ENCODE measurements at regions not wholly inside any gene's neighbourhood (a gene's known extent, or its start where the extent isn't known, plus 50 kb on each side); places are given as distances from the start of the nearest gene placed in this dataset.
"Not testable (repeated sequence)": the region's sequence is repeated elsewhere in the genome, so short reads cannot be mapped to it uniquely, and the experiment has no call there.

- TF ChIP-seq CTCF (IDR thresholded peaks at IDR 0.05; ENCODE audit: insufficient read depth, low read length, poor library complexity, severe bottlenecking) (no peak), EZH2phosphoT487 (conservative IDR thresholded peaks at IDR 0.05; ENCODE audit: low read length) (no peak)
- Histone ChIP-seq H4K20me1 (ENCODE audit: low read depth, low read length) (no peaks in the 10 kb centered on the region), H3K4me2 (ENCODE audit: low read depth, low read length, poor library complexity, severe bottlenecking) (no peak overlapping the region), H3K9me3 (ENCODE audit: insufficient read depth, low read length) (no peaks in the 10 kb centered on the region), H3F3A (ENCODE audit: insufficient read depth) (no peaks in the 10 kb centered on the region), H3K4me3 (ENCODE audit: insufficient read depth, low read length, poor library complexity, severe bottlenecking) (no peak overlapping the region), H3K9ac (ENCODE audit: low read length) (no peak overlapping the region), H3K27me3 (ENCODE audit: low read length) (no peaks in the 10 kb centered on the region), H3K36me3 (ENCODE audit: low read length) (no peaks in the 10 kb centered on the region), H3K9me2 (replicated peaks; ENCODE audit: insufficient read depth, low read length) (no peaks in the 10 kb centered on the region), H2AFZ (ENCODE audit: low read depth, low read length, severe bottlenecking) (no peak overlapping the region), H3K79me2 (ENCODE audit: insufficient read depth, low read length) (no peaks in the 10 kb centered on the region), H3K27ac (ENCODE audit: low read depth, low read length) (no peak overlapping the region)
Observed at GRCh38 chr2:228522276-228522675, 340.8 kb upstream of the SPHKAP start.

DNA sequence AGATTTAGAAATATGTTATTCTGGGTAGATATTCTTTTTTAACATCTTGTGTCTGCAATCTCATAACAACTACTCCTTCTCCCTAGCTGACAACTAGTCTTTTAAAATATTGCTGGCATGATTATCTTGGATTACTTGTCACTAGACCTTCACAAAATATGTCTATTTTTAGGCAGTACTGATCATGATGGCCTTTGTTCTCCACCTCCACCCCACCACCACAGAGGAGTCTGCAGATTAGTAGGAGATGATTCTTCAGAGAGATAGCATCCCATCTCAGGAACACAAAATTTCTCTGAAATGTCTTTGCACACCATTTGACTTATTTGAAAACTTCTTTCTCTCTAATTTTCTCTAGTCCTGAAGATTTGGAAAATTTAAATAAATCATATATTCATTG, 338.1 kb upstream of the SPHKAP start:
- Histone ChIP-seq H3K27me3 (ENCODE audit: low read length) (no peaks in the 10 kb centered on the region), H3K9me3 (ENCODE audit: insufficient read depth, low read length) (no peaks in the 10 kb centered on the region), H3K36me3 (ENCODE audit: low read length) (no peaks in the 10 kb centered on the region), H4K20me1 (ENCODE audit: low read depth, low read length) (no peaks in the 10 kb centered on the region), H2AFZ (ENCODE audit: low read depth, low read length, severe bottlenecking) (no peak overlapping the region), H3K79me2 (ENCODE audit: insufficient read depth, low read length) (no peaks in the 10 kb centered on the region), H3K4me2 (ENCODE audit: low read depth, low read length, poor library complexity, severe bottlenecking) (no peak overlapping the region), H3F3A (ENCODE audit: insufficient read depth) (no peaks in the 10 kb centered on the region), H3K27ac (ENCODE audit: low read depth, low read length) (no peak overlapping the region), H3K9me2 (replicated peaks; ENCODE audit: insufficient read depth, low read length) (no peaks in the 10 kb centered on the region), H3K9ac (ENCODE audit: low read length) (no peak overlapping the region), H3K4me3 (ENCODE audit: insufficient read depth, low read length, poor library complexity, severe bottlenecking) (no peak overlapping the region)
- no peak for TF ChIP-seq EZH2phosphoT487 (conservative IDR thresholded peaks at IDR 0.05; ENCODE audit: low read length)
- TF ChIP-seq CTCF (IDR thresholded peaks at IDR 0.05; ENCODE audit: insufficient read depth, low read length, poor library complexity, severe bottlenecking) = no peak

- Histone ChIP-seq H3K27me3 (ENCODE audit: low read length) (no peaks in the 10 kb centered on the region), H3K27ac (ENCODE audit: low read depth, low read length) (no peak overlapping the region), H3K9me2 (replicated peaks; ENCODE audit: insufficient read depth, low read length) (no peaks in the 10 kb centered on the region), H4K20me1 (ENCODE audit: low read depth, low read length) (no peaks in the 10 kb centered on the region), H3F3A (ENCODE audit: insufficient read depth) (no peaks in the 10 kb centered on the region), H3K4me3 (ENCODE audit: insufficient read depth, low read length, poor library complexity, severe bottlenecking) (no peak overlapping the region), H2AFZ (ENCODE audit: low read depth, low read length, severe bottlenecking) (no peak overlapping the region), H3K9me3 (ENCODE audit: insufficient read depth, low read length) (no peaks in the 10 kb centered on the region), H3K79me2 (ENCODE audit: insufficient read depth, low read length) (no peaks in the 10 kb centered on the region), H3K9ac (ENCODE audit: low read length) (no peak overlapping the region), H3K4me2 (ENCODE audit: low read depth, low read length, poor library complexity, severe bottlenecking) (no peak overlapping the region), H3K36me3 (ENCODE audit: low read length) (no peaks in the 10 kb centered on the region)
- TF ChIP-seq EZH2phosphoT487 (conservative IDR thresholded peaks at IDR 0.05; ENCODE audit: low read length) (no peak), CTCF (IDR thresholded peaks at IDR 0.05; ENCODE audit: insufficient read depth, low read length, poor library complexity, severe bottlenecking) (no peak)
Observed at GRCh38 chr2:228516019-228516418, 334.5 kb upstream of the SPHKAP start.

DNA sequence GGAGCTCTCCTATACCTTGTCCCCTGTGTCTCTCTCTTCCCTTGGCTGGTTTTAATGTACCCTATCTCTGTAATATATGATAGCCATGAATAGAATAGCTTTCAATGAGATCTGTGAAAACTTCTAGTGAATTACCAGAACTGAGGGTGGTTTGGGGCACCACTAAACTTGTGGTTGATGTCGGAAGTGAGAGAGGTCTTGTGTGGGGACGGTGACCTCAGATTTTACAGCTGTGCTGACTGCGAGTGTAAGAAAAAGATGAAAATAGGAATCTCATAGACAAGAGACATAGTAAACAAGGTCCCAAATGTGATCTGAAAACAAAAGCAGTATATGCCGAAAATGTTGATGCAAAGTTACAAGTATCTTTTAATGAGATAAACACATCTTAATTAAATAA, 332.0 kb upstream of the SPHKAP start:
- not testable (repeated sequence) for H3K9me2 ChIP-seq (replicated peaks; ENCODE audit: insufficient read depth, low read length); H3K27me3 ChIP-seq (ENCODE audit: low read length); H3K4me3 ChIP-seq (ENCODE audit: insufficient read depth, low read length, poor library complexity, severe bottlenecking); H3K36me3 ChIP-seq (ENCODE audit: low read length); H2AFZ ChIP-seq (ENCODE audit: low read depth, low read length, severe bottlenecking); H4K20me1 ChIP-seq (ENCODE audit: low read depth, low read length); H3K4me2 ChIP-seq (ENCODE audit: low read depth, low read length, poor library complexity, severe bottlenecking); H3K27ac ChIP-seq (ENCODE audit: low read depth, low read length); H3F3A ChIP-seq (ENCODE audit: insufficient read depth); H3K9me3 ChIP-seq (ENCODE audit: insufficient read depth, low read length); H3K79me2 ChIP-seq (ENCODE audit: insufficient read depth, low read length); H3K9ac ChIP-seq (ENCODE audit: low read length)
